SJCRH30 (cell line): ENCODE measurements at regions not wholly inside any gene's neighbourhood (a gene's known extent, or its start where the extent isn't known, plus 50 kb on each side); places are given as distances from the start of the nearest gene placed in this dataset.

Source experiments
- DNase-seq, 2 experiments: peaks; one replicate each; pipeline ENCODE4 v3.0.0-alpha.2; 2015 to 2020
- H3K27ac ChIP-seq: fragments of 250-450 bp; sonication (Bioruptor Pico); 2 replicates; pipeline ENCODE4 v1.5.1; 2020; ENCODE audit warnings: mild to moderate bottlenecking, moderate library complexity
- H3K27me3 ChIP-seq: fragments of 250-450 bp; sonication (Bioruptor Pico); 2 replicates; pipeline ENCODE4 v1.5.1; 2020; ENCODE audit warnings: mild to moderate bottlenecking, moderate library complexity
- H3K36me3 ChIP-seq: fragments of 250-450 bp; sonication (Bioruptor Pico); 2 replicates; pipeline ENCODE4 v1.5.1; 2020; ENCODE audit warnings: mild to moderate bottlenecking, moderate library complexity
- H3K4me1 ChIP-seq: fragments of 250-450 bp; sonication (Bioruptor Pico); 2 replicates; pipeline ENCODE4 v1.5.1; 2020; ENCODE audit warnings: mild to moderate bottlenecking, moderate library complexity
- H3K4me3 ChIP-seq: fragments of 250-450 bp; sonication (Bioruptor Pico); 2 replicates; pipeline ENCODE4 v1.5.1; 2020; ENCODE audit warnings: mild to moderate bottlenecking, moderate library complexity
- H3K9me3 ChIP-seq: fragments of 250-450 bp; sonication (Bioruptor Pico); replicated peaks from 2 replicates; pipeline ENCODE4 v1.5.1; 2020; ENCODE audit warnings: mild to moderate bottlenecking, moderate library complexity

- H3K9me3 ChIP-seq = no peaks in the 10 kb centered on the region
- no peaks in the 10 kb centered on the region for H3K36me3 ChIP-seq
Observed at GRCh38 chr3:168396861-168397260, 301.1 kb upstream of the GOLIM4 start.

GRCh38 chr3:168395551-168395950 is 299.8 kb upstream of the GOLIM4 start:
- no peaks in the 10 kb centered on the region for H3K27me3 ChIP-seq
- no peaks in the 10 kb centered on the region for H3K36me3 ChIP-seq
- no peaks in the 10 kb centered on the region for H3K9me3 ChIP-seq
- no peak for DNase-seq
- no peak overlapping the region for H3K4me3 ChIP-seq
- no peaks in the 10 kb centered on the region for H3K4me1 ChIP-seq
- H3K27ac ChIP-seq = no peak overlapping the region

More at GRCh38 chr3:168396861-168397260, 301.1 kb upstream of the GOLIM4 start:
- no peaks in the 10 kb centered on the region for H3K4me1 ChIP-seq
- no peaks in the 10 kb centered on the region for H3K27me3 ChIP-seq
- H3K27ac ChIP-seq = no peak overlapping the region
- no peak overlapping the region for H3K4me3 ChIP-seq
- no peak for DNase-seq

GRCh38 chr3:168394439-168394838 is 298.7 kb upstream of the GOLIM4 start:
- H3K4me3 ChIP-seq = no peak overlapping the region
- H3K9me3 ChIP-seq = no peaks in the 10 kb centered on the region
- H3K27ac ChIP-seq = no peak overlapping the region
- H3K4me1 ChIP-seq = no peaks in the 10 kb centered on the region
- H3K27me3 ChIP-seq = no peaks in the 10 kb centered on the region
- no peaks in the 10 kb centered on the region for H3K36me3 ChIP-seq
- no peak for DNase-seq

GRCh38 chr3:168386301-168386700 is 290.6 kb upstream of the GOLIM4 start:
- DNase-seq = no peak
- H3K4me3 ChIP-seq = no peak overlapping the region
- H3K36me3 ChIP-seq = no peaks in the 10 kb centered on the region
- H3K27ac ChIP-seq = no peak overlapping the region
- no peaks in the 10 kb centered on the region for H3K27me3 ChIP-seq
- H3K4me1 ChIP-seq = no peaks in the 10 kb centered on the region
- H3K9me3 ChIP-seq = no peaks in the 10 kb centered on the region

- DNase-seq = no peak
- no peaks in the 10 kb centered on the region for H3K27me3 ChIP-seq
- no peak overlapping the region for H3K27ac ChIP-seq
- no peak overlapping the region for H3K4me3 ChIP-seq
- H3K4me1 ChIP-seq = no peaks in the 10 kb centered on the region
- no peaks in the 10 kb centered on the region for H3K9me3 ChIP-seq
- no peaks in the 10 kb centered on the region for H3K36me3 ChIP-seq
Observed at GRCh38 chr3:168384990-168385389, 289.3 kb upstream of the GOLIM4 start.

GRCh38 chr3:168383573-168383972 is 287.8 kb upstream of the GOLIM4 start:
- Histone ChIP-seq H3K27me3 (no peaks in the 10 kb centered on the region), H3K27ac (no peak overlapping the region), H3K4me3 (no peak overlapping the region), H3K36me3 (no peaks in the 10 kb centered on the region), H3K9me3 (no peaks in the 10 kb centered on the region), H3K4me1 (no peaks in the 10 kb centered on the region)
- no peak for DNase-seq

- Histone ChIP-seq H3K4me1 (no peaks in the 10 kb centered on the region), H3K27ac (no peak overlapping the region), H3K9me3 (no peaks in the 10 kb centered on the region), H3K36me3 (no peaks in the 10 kb centered on the region), H3K27me3 (no peaks in the 10 kb centered on the region), H3K4me3 (no peak overlapping the region)
- no peak for DNase-seq
Observed at GRCh38 chr3:168371846-168372245, 276.1 kb upstream of the GOLIM4 start.

- Histone ChIP-seq H3K4me1 (no peaks in the 10 kb centered on the region), H3K4me3 (no peak overlapping the region), H3K27me3 (no peaks in the 10 kb centered on the region), H3K27ac (no peak overlapping the region), H3K36me3 (no peaks in the 10 kb centered on the region), H3K9me3 (no peaks in the 10 kb centered on the region)
- no peak for DNase-seq
Observed at GRCh38 chr3:168364967-168365366, 269.2 kb upstream of the GOLIM4 start.

- Histone ChIP-seq H3K4me1 (no peaks in the 10 kb centered on the region), H3K4me3 (no peak overlapping the region), H3K27ac (no peak overlapping the region), H3K36me3 (no peaks in the 10 kb centered on the region), H3K9me3 (no peaks in the 10 kb centered on the region), H3K27me3 (no peaks in the 10 kb centered on the region)
- no peak for DNase-seq
Observed at GRCh38 chr3:168362661-168363247, 267.0 kb upstream of the GOLIM4 start.

GRCh38 chr3:168362156-168362555 is 266.4 kb upstream of the GOLIM4 start:
- no peak overlapping the region for H3K27ac ChIP-seq
- no peaks in the 10 kb centered on the region for H3K27me3 ChIP-seq
- H3K4me3 ChIP-seq = no peak overlapping the region
- no peaks in the 10 kb centered on the region for H3K4me1 ChIP-seq
- no peak for DNase-seq
- no peaks in the 10 kb centered on the region for H3K9me3 ChIP-seq
- no peaks in the 10 kb centered on the region for H3K36me3 ChIP-seq

GRCh38 chr3:168360993-168361392 is 265.3 kb upstream of the GOLIM4 start:
- no peaks in the 10 kb centered on the region for H3K36me3 ChIP-seq
- no peaks in the 10 kb centered on the region for H3K9me3 ChIP-seq
- no peak overlapping the region for H3K27ac ChIP-seq
- H3K4me3 ChIP-seq = no peak overlapping the region
- no peak for DNase-seq
- no peaks in the 10 kb centered on the region for H3K4me1 ChIP-seq
- H3K27me3 ChIP-seq = no peaks in the 10 kb centered on the region

GRCh38 chr3:168342946-168343850 is 247.5 kb upstream of the GOLIM4 start:
- no peaks in the 10 kb centered on the region for H3K9me3 ChIP-seq
- no peak for DNase-seq
- no peaks in the 10 kb centered on the region for H3K27me3 ChIP-seq
- H3K4me1 ChIP-seq = peaks cover 15% of the 10 kb centered on the region
- H3K4me3 ChIP-seq = no peak overlapping the region
- no peak overlapping the region for H3K27ac ChIP-seq
- no peaks in the 10 kb centered on the region for H3K36me3 ChIP-seq

GRCh38 chr3:168341956-168342936 is 246.5 kb upstream of the GOLIM4 start:
- Histone ChIP-seq H3K27me3 (no peaks in the 10 kb centered on the region), H3K27ac (no peak overlapping the region), H3K9me3 (no peaks in the 10 kb centered on the region), H3K36me3 (no peaks in the 10 kb centered on the region), H3K4me3 (no peak overlapping the region), H3K4me1 (peaks cover 15% of the 10 kb centered on the region)
- DNase-seq = no peak

GRCh38 chr3:168341192-168341815 is 245.6 kb upstream of the GOLIM4 start:
- H3K27ac ChIP-seq = no peak overlapping the region
- H3K4me1 ChIP-seq = peaks cover 15% of the 10 kb centered on the region
- no peak overlapping the region for H3K4me3 ChIP-seq
- H3K36me3 ChIP-seq = no peaks in the 10 kb centered on the region
- no peaks in the 10 kb centered on the region for H3K27me3 ChIP-seq
- H3K9me3 ChIP-seq = no peaks in the 10 kb centered on the region
- peak; percentile 32 to 58 for DNase-seq
